Activated CD8-positive, alpha-beta memory T cell treated with anti-CD3 and anti-CD28 coated beads, Interleukin-2, amount 50 U/mL, for 48 hours (primary cell): ENCODE measurements at regions not wholly inside any gene's neighbourhood (a gene's known extent, or its start where the extent isn't known, plus 50 kb on each side); places are given as distances from the start of the nearest gene placed in this dataset.
"Not testable (repeated sequence)": the region's sequence is repeated elsewhere in the genome, so short reads cannot be mapped to it uniquely, and the experiment has no call there.

Experiments
- DNase-seq: peaks from one replicate; pipeline ENCODE4 v3.0.0-alpha.2; 2020

DNA sequence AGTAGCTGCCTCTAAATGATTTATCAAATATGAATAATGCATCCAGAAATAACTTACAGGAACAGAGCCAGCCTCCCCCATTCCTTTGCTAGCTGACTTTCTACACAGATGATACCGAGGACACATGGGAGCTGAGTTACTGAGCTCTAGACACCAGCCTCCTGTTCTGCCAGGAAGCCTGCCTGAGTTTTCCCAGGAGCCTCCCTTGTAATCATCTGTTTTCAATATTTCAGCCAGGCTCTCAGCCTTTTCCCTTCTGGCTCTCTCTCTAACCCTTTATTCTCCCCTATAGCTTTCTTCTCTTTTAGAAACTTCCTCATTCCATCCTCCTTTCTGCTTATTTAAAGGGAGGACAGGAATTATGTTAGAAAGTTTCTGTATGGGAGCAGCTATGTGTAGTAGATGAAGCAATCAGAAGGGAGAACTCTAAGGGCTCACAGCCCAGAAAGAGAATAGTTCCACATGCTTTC, 911.6 kb downstream of the TDRD15 start:
- DNase-seq: no peak

DNA sequence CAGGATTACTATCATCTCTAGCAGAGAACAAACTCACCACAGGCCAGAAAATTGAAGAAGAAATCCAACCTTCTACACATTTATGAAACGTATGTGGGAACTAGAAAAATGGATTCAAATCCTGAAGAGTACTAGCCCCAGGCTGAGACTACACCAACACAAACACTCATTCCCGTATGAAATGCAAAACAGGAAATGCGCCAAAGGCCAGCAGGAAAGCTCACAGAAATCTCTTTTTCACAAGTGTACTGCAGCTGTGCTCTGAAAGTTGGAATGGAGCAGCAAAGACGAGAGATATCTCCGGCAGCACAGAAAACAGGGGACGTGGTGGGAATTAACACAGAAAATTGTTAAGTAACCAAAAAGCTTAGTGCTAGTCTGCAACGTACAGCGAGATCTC, 913.5 kb downstream of the TDRD15 start:
- no peak for DNase-seq

DNA sequence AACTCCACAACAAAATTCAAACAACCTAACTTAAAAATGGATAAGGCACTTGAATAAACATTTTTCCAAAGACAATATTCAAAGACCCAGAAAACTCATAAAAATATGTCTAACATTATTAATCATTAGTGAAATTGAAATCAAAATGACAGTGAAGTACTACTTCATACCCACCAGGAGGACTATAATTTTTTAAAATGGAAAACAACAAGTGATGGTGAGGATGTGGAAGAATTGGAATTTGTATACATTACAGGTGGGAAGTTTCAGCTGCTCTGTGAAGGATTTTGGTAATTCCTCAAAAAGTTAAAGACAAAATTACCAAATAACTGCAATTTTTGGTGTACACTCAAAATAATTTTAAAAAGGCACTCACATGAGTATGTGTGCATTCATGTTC, 920.0 kb downstream of the TDRD15 start:
- no peak for DNase-seq

DNA sequence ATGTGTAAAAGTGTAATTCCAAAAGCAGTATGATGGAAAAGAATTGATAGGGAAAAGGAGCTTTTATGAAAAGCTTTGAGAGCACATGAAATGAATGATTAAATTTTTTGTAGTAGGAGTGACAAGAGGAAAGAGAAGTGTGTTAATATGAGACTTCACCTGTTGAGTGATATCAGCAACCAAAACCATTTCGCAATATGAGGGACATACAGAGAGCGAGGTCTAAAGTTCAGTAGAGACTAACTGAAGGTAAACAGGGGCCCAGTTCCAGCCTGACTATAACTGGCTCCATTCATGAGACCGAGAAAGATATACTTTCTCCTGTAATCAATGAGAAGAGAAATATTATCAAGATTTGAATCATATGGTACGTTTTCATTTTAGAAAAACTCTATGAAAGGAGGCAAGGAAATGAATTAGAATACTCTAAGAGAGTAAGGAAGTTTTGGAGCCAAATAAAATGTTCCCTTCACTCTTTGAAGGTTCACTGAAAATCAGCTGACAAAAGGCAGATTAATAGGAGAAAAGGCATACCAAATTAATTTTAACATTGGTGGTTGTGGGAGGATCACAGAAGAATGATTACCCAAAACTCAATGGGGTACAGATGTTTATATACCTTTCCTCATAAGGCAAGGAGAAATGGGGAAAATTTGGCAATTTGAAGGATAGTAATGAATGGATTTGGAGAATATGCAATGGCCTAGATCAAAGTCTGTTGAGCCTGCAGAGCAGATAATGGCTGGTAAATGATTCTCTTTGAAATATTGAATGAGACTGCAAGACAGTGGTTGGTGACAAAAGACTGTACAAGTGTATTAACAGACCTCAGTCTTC, 932.2 kb downstream of the TDRD15 start:
- DNase-seq: no peak

DNA sequence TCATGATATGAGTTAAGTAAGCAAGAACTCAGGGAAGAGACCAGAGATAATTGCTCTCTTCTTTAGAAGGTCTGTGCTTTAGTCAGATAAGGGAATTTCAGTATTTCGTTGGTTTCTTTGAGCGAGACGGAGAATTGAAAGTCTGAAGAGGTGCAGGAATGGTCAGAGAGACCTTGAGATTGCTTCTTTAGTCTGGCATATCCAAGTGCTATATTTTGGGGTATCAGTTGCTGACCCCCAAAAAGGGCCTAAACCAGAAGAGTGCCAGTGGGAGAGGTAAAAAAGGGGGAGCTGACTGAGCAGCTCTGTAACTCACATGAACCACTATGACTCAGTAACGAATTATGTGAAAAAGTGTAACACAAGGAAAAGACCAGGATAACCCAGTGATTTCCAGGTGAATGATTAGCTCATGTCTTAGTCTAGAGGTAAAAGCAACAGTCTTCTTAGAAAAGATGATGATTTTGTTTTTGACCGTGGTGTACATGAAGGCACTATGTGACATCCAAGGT, 932.9 kb downstream of the TDRD15 start:
- no peak for DNase-seq

DNA sequence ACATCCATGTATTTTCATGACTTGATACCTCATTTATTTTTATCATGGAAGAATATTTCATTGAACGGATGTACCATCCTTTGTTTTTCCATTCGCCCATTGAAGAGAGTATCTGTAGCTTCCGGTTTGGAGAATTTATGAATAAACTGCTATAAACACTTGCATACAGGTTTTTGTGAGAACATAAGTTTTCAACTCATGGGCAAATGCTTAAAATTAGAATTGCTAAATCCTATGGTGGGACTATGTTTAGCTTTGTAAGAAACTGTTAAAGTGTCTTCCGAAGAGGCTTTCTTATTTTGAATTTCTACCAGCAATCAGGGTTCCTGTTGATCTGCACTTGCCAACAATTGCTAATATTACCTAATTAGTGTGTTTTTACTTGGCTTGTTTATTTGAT, 938.9 kb downstream of the TDRD15 start:
- no peak for DNase-seq

DNA sequence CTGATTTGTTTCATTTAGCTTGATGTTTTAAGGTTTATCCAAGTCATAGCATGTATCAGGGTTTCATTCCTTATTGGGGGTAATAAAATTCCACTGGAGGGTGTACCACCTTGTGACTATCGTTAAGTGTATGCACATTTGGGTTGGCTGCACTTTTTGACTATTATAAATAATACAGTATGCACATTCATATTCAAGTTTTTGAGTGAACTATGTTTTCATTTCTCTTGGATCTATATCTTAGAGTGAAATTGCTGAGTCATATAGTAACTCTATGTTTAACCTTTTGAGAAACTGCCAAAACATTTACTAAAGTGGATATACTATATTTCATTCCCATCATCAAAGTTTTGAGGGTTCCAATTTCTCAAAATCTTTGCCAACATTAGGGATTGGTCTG, 952.7 kb downstream of the TDRD15 start:
- DNase-seq: no peak

DNA sequence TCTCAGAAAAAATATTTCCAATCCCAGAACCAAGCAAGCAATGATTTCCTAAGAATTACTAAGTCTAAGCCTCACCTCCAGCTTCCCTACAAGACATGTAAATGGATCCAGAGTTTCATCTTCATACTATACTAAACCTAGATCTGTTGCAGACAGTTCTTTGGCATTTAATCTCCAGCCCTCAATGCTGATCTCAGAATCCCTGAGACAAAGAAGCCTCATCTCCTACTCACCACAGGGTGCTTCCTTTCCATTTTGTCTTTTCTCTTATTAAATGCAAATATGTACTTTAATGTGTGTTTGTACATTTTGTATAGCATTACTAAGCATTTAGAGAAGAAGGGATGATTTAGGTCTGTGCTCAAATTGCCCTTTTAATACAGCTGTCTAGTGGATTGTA, 954.9 kb downstream of the TDRD15 start:
- no peak for DNase-seq

DNA sequence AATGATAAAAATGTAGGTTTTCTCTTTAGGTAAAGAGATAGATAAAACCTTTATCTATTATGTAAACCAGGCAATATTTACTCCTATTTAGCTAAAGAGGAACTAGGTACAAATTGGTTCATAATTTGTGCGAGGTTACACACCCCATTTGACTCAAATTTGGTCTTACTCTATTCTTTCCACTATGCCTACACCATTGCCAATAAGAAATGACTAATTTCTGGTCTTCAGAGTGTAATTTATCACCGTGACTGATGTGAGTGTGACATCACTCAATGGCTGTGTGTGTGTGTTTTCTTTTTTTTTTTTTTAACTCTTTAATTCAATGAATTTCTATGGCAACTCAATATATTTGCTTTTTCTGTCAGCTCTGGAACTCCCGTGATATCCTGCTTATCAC, 955.8 kb downstream of the TDRD15 start:
- DNase-seq: no peak

DNA sequence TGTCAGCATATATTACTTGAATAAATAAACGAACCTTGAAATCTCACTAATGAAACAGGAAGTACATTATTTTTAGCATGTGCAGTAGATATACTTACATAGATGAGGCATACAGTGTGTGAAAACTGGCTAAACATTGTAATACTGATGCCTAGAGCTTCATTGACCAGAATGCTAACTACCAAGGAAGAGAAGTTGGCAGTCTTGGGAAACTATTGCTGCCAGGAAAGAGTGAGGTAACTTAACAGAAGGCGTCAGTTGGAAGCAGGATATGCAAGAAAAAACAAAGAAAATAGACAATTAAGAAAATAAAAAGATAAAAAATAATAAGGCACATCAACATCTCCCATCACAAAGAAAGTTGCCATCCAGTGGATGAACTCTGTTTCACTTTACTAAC, 963.0 kb downstream of the TDRD15 start:
- DNase-seq: no peak

DNA sequence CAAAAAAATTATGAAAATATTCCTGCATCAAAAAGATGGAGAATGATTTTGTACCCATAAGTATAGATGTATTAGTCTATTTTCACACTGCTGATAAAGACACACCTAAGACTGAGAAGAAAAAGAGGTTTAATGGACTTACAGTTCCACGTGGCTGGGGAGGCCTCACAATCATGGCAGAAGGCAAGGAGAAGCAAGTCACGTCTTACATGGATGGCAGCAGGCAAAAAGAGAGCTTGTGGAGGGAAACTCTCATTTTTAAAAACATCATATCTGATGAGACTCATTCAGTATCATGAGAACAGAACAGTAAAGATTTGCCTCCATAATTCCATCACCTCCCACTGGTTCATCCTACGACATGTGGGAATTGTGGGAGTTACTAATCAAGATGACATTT, 979.8 kb downstream of the TDRD15 start:
- not testable (repeated sequence) for DNase-seq

DNA sequence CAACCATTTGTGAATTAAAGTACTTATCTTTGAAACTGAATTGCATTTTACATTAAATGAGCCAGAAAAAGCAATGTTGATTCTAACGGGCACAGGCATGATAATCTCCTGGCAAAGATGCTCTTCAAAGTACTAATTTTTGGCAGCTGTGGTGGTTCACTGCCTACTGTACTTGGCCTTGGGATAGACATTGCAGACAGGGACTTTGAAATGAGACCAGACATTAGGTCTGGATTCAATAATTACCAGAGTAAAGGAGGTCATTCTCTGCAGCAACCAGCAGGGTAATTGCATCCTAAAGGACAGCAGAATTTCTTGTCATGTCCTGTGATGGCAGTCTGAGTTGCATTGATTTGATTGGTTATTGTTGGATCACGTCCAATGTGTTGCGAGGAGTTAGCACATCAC, 986.5 kb downstream of the TDRD15 start:
- no peak for DNase-seq

DNA sequence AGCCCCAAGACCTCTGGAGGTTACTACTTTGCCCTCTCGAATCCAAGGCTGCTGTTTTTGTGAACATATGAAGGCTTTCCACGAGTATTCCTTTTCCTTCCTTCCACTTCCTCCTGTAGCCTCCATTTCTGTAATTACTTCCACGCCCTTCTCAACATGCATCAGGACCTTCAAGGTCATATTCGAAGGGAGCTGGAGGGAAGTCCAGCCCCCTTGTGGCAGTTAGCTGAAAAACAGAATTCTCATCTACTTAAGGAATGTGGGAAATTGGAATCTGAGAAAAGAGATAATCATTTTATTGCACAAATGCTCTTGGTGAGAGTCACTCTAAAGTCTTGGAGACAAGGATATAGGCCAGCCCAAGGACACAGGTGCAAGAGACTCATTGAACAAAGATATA, 1000.2 kb downstream of the TDRD15 start:
- DNase-seq: no peak

DNA sequence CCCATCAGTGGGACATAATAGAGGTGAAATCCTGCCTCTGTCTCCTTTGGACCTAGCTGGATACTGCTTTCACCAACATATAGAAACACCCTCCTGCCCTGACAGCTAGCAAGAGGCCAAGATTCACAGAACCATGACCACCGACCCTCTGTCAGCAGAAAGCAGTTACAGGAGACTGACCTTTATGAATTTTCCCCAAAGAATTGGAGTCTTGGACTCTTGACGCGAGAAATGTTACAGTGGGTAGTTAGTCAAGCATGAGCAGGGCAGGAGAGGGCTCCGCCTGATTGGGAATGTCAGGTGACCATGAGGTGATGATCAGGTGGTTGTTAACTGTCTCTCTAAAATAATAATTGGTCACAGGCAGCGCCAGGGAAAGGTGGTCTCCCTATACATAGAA, 1002.3 kb downstream of the TDRD15 start:
- DNase-seq: no peak

DNA sequence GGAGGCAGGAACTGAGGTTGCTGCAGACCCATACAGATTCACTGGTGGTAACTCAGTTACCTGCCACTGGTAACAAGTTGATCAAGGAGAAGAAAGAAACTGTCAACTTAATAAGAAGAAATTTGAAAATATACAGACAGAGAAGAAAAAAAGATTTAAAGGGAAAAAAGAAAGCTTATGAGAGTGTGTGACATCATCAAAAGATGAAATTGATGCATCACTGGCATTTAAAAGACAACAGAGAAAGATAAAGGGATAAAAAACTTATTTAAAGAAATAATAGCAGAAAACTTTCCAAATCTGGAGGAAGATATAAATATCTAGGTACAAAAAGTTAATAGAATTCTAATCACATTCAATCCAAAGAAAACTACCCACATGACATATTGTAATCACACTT, 1003.2 kb downstream of the TDRD15 start:
- no peak for DNase-seq

DNA sequence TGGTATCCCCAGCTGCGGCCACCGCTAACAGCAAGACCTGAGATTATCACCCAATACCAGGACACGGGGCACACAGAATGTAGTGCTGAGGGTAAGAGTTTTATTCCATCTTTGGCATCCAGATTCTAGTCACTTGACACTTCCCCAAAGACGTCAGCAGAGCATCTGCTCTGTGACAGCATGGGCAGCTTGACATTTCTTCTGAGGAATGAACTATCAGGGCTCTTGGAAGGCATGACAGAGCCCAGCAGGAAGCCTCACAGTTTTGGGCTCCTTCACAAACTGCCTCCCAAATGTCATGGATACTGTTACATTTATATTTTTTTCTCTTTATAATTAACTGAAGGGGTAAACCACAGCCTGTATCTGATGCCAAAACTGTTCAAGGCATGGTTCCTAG, 1010.7 kb downstream of the TDRD15 start:
- DNase-seq: no peak

DNA sequence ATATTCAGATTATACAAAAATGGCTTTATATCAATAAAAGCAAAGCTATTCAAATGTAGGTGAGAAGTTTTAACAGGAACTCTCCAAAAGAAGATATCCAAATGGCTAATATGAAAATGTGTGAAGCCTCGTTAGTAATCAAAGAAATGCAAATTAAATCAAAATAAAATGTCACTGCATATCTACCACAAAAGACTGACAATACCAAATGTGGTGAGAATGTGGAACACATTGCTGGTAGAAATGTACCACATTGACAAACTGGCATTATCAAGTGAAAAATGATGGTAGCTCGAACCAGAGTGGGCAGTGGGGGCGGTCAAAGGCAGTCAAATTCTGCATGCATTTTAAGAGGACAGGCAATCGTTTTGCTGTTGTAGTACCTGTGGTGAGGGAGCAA, 1012.7 kb downstream of the TDRD15 start:
- no peak for DNase-seq

DNA sequence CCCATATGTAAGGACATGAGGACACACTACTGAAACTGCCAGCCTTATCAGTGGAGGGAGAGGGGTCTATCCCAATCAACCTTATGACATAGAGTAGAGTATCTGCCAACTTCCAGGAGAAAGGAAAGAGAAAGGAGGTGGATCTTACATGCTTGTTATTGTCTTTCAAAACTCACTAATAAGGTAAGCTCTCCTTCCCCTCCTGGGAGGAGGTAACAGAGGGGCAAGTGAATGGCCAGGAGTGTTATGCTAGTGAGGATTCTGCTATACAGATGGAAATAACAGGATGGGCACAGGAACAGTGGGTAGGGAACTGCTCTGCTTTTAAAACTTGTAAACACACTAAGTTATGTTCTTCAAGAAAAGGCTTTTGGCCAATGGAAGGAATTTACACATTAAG, 1020.1 kb downstream of the TDRD15 start:
- DNase-seq: no peak

DNA sequence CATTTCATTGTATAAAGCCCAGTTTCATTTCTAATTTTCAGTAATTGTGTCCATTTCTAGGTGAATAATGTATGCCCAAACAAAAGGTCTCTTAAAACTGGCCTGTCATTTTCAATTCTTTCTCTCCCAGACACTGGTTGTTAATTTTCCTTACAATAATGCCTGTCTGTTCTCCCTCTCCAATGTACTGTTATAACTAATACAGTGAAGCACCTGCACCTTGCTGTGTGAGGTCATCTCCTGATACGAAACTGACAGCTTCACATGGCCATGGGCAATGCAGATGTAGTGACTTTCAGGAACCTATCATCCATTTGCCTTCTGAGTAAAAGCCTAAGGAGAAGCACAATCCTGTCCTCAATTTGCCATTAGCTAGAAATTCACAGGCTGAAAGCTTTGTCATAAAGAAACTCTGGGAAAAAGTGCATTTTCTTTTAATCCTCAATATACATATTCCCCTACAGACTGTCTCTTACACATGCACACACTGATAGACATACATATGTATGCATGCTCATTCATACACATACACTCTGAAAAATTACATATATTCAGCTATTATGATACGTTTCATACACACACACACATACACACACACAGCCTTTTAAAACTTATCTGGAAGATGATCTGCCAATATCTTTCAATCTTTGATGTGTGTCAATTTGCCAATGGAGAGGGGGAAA, 1030.3 kb downstream of the TDRD15 start:
- DNase-seq: no peak

DNA sequence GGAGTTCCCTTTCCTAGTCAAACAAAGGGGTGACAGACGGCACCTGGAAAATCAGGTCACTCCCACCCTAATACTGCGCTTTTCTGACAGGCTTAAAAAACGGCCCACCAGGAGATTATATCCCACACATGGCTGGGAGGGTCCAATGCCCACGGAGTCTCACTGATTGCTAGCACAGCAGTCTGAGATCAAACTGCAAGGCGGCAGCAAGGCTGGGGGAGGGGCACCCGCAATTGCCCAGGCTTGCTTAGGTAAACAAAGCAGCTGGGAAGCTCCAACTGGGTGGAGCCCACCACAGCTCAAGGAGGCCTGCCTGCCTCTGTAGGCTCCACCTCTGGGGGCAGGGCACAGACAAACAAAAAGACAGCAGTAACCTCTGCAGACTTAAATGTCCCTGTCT, 1032.9 kb downstream of the TDRD15 start:
- not testable (repeated sequence) for DNase-seq

DNA sequence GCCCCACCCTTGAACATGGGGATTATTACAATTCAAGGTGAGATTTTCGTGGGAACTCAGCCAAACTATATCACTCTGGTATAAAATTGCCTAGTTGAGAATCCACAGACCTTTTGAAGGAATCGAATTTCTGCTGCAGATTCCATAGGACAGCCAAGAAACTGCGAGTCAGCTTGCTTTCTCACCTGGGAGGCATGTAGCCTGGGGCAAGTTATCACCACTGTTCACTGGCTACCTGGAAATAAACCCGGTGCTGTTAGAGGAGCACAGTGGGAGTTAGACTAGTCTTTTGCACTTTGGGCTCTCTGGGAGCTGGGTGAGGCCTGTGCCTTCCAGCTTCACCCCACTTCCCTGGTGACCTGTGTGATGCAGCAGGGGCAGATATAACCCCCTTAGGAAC, 1043.5 kb downstream of the TDRD15 start:
- no peak for DNase-seq

DNA sequence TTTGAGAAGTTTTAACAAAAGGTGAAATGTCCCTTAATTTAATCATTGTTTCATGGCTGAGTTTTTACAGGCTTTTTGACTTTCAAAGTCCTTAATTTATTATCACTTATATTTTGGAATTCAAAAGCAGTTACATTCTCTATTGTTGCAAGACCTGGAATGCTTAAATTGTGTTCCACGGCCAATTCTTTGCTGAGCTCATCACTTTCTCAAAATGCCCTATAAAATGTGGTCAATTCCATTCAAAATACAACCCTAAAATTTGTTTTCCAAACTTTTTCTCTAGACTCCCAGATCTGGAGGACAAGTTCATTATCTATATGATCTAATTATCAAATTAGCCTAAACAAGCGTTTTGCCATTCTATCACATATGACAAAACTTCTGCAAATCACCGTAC, 1051.2 kb downstream of the TDRD15 start:
- no peak for DNase-seq

DNA sequence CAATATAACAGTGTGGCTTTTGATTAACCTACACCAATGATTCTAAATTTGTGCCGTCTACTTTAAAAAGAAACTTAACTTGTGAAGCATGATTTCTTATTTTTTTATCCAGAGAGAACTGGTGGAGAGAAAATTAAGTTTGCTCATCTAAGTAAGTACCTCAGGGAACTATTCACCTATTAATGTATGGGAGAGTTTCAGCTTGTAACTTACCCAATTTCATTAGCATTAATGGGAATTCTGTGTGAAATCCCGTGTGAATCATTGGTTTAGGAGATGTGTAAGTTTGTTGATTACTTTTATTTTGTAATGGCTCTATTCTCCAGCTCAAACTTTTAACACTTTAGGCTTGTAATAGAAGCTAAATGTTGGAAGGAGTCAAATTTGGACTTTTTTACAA, 1061.5 kb downstream of the TDRD15 start:
- DNase-seq: no peak

DNA sequence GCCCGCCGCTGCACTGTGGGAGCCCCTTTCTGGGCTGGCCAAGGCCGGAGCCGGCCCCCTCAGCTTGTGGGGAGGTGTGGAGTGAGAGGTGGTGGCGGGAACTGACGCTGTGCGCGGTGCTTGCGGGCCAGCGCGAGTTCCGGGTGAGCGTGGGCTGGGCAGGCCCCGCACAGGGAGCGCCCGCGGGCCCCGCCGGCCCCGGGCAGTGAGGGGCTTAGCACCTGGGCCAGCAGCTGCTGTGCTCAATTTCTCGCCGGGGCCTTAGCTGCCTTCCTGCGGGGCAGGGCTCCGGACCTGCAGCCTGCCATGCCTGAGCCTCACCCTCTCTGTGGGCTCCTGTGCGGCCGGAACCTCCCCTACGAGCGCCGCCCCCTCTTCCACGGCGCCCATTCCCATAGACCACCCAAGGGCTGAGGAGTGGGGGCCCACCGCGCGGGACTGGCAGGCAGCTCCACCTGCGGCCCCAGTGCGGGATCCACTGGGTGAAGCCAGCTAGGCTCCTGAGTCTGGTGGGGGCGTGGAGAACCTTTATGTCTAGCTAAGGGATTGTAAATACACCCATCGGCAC, 1062.6 kb downstream of the TDRD15 start:
- DNase-seq: not testable (repeated sequence)
